Ureter (tissue), 1 donor: ENCODE measurements at regions not wholly inside any gene's neighbourhood (a gene's known extent, or its start where the extent isn't known, plus 50 kb on each side); places are given as distances from the start of the nearest gene placed in this dataset.
"Not testable (repeated sequence)": the region's sequence is repeated elsewhere in the genome, so short reads cannot be mapped to it uniquely, and the experiment has no call there.

Experiments used
- DNase-seq: peaks from one replicate; pipeline ENCODE4 v3.0.0-alpha.2; 2020; ENCODE audit warnings: low spot score
- donor health status: DM: yes; HTN: yes; CAD: no.

GRCh38 chr3:88954853-88955252 lies 152.6 kb upstream of the EPHA3 start:
- DNase-seq: no peak

DNA sequence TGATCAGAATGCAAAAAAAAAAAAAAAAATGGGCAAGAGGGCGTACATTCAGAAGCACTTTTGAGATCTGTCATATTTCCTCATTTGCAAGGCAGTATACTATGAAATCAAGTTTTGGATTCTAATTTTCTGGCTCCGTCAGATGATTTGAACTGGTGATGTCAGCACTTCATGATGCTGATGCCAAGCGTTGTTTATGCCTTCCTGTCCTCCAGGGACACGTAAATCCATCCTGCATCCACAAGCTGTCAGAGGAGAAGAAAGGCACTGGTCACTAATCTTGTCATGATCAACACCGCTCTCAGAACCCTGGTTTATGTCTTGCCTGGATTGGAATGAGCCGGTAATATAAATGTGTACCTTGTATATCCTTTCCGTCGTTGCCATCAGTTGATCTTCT lies 152.1 kb upstream of the EPHA3 start:
- DNase-seq: no peak

- DNase-seq: no peak
Measured at GRCh38 chr3:88957711-88958439, 149.5 kb upstream of the EPHA3 start.

- DNase-seq: no peak
Measured at GRCh38 chr3:88960019-88960418, 147.4 kb upstream of the EPHA3 start.

DNA sequence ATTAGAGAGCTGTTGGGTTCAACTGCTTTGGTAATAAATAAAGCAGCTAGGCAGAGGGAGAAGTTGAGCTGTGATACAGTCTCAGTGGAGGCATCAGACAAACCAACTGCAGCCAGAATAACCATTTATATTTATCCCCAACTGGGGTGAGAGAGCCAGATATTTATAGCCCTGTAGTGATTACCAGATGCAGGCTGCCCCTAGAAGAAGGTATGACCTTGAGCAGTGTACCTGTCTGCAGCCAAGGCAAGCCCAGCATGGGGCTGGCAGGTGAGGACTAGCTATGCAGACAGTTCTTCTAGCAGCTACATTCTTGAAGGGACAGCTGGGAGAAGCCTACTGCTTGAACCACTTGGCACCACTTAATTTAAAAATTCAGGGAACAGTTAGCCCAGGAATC lies 144.4 kb upstream of the EPHA3 start:
- DNase-seq: no peak

DNA sequence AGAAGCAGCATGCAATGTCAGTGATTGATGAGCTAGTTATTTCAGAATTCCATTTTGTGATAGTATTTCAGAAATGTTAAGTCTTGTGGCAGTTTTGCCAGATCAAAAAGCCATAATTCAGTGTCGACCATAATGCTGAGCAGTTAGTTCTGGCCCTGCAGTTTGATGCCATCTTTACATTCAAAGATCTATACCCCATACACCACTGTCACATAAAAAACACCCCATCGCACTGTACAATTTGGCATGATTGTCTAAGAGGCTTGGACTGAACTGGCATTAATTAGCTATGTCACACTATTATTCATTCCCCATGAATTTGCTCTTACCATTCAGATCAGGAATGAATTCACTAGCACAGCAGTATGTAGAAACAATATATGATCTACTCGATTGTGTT lies 127.7 kb upstream of the EPHA3 start:
- no peak for DNase-seq

- no peak for DNase-seq
Measured at GRCh38 chr3:88983458-88983857, 124.0 kb upstream of the EPHA3 start.

DNA sequence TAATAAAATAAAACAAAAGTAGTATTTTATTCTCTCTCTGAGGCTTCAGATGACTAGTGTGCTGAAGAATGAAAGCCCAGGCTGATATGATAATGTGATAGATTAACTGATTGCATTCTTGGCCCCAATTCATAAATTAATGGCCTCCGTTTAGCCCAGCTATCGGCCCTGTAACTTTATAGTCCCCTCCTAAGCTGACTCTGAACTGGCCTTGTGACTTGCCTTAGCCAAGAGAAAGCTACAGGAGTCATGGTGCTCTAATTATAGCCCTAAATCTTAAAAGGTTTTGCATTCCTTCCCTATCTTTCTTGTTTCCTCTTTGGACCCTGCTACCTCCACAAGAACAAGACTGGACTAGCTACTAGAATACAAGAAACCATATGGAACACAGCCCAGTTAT lies 123.2 kb upstream of the EPHA3 start:
- no peak for DNase-seq

GRCh38 chr3:88984832-88985231 lies 122.6 kb upstream of the EPHA3 start:
- no peak for DNase-seq

GRCh38 chr3:88985491-88985890 lies 121.9 kb upstream of the EPHA3 start:
- DNase-seq: no peak

GRCh38 chr3:88986834-88987233 lies 120.6 kb upstream of the EPHA3 start:
- DNase-seq: no peak

DNA sequence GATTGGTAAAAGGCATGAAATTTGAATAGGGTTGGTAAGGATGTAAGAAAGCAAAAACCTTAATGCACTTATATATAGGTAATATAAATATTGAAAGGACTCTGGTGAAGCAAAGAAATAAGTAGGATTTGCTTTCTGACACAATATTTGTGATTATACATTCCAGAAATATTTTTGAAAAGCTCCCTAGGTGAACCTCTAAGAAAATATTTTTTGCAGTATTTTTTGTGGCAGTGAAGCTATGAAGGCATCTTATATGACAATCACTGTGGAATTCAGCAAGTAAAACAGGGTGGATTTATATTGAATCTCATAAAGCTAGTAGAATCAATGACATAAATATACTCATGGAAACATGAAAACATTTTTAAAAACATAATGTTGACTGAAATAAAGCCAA lies 119.6 kb upstream of the EPHA3 start:
- no peak for DNase-seq

GRCh38 chr3:88988906-88989305 lies 118.5 kb upstream of the EPHA3 start:
- no peak for DNase-seq

- DNase-seq: no peak
Measured at GRCh38 chr3:88991496-88991895, 115.9 kb upstream of the EPHA3 start.

GRCh38 chr3:88996691-88997090 lies 110.7 kb upstream of the EPHA3 start:
- no peak for DNase-seq

DNA sequence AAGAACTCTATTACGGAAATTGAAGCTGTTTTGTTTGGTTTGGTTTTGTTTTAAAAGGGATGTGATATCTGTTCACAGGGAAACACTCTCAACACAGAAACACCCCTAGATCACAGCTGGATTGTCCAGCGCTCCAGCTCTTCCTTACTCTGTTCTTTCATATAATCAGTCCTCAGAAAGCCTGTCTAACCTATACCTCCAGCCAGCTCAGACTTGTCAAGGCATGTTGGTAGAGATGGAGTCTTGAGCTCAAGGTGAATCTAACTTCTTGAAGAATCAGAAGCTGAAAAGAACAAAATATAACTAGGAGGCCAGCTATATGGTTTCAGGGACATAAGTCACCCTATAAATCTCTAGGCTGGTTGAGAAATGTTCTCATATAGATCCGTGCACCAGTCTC lies 110.2 kb upstream of the EPHA3 start:
- DNase-seq: no peak

DNA sequence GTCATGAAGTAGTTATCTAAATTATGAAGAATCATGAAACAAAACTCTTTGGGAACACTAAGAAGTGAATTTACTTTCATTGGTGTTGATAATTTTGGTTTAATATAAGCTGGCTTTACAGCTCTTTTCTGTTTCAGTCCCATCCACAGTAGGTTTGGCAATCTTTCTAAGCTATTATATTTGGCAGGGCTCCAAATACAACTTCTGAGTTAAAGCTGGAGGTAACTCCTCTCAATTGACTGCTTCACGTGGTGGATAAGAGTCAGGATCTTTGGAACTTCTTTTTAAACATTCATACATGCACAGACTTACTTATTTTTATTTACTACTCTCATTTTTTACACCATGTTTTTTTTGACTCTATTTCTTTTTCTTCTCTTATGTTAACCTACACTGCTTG lies 106.5 kb upstream of the EPHA3 start:
- DNase-seq: no peak

DNA sequence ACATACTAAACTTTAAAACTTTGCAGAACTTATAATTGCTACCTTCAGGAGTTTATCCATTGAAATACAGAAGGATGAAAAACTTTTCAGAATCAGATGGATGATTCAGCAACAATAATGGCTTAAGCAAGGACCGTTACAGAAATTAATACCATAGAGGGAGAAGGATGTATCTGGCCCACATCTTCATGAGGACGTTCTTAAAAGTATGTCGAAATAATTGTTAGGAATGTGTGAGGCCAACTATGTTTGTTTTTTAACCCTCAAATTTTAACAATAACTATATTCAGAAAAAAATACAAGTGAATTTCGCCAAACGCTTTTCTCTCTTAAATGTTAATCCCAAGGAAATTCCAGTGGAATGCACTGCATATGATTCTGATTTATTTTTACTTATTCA lies 105.2 kb upstream of the EPHA3 start:
- no peak for DNase-seq

DNA sequence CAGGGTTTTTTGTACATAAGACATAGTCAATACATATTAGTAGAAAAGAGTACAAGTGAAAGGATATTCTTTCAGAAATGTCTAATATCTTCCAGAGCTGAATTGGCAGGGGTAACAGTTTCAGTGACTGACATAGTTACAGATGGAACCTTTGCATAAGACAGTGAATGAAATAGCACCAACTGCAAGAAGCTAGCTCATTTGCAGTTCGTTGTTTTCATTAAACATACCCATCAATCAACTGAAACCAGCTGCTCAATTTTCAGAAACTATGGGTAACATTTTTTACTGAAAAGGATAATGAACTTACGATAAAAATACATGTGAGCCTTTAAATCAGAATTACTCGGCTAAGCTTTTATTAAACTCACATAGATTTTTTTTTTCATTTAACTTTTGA lies 93.9 kb upstream of the EPHA3 start:
- DNase-seq: no peak

DNA sequence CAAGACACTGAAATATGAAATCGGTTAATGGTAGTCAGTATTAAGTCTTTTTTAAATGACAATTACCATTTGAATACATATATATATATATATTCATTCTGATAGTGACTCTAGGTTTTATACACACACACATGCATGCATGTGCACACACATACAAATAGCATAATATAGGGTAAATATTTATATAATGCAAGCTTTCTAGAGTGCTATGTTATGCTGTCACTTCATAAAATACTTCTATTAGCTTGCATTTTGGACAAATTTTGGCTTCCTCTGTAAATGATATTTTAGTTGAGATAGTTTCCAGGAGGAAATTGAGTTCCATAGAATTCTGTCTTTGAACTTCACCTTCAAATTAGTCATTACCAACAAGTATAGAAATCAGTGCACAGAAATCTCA lies 89.9 kb upstream of the EPHA3 start:
- no peak for DNase-seq

DNA sequence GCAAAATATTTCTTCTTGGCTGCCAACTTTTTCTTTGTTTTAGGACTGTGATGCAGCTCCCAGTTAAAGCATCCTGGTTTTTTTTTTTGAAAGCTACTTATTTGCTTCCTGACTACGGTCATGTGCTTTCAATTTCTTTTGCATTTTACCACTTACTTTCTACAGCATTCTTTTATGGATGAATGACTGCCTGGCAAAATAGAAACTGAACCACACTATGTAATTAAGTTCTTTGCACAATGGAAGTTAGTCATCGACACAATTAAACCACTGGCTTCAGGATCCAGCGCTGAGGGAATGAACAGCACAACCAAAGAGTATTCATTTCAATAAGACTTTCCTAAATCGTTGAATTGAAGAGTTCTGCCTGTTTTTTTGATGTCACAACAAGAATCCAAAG lies 82.2 kb upstream of the EPHA3 start:
- DNase-seq: no peak

DNA sequence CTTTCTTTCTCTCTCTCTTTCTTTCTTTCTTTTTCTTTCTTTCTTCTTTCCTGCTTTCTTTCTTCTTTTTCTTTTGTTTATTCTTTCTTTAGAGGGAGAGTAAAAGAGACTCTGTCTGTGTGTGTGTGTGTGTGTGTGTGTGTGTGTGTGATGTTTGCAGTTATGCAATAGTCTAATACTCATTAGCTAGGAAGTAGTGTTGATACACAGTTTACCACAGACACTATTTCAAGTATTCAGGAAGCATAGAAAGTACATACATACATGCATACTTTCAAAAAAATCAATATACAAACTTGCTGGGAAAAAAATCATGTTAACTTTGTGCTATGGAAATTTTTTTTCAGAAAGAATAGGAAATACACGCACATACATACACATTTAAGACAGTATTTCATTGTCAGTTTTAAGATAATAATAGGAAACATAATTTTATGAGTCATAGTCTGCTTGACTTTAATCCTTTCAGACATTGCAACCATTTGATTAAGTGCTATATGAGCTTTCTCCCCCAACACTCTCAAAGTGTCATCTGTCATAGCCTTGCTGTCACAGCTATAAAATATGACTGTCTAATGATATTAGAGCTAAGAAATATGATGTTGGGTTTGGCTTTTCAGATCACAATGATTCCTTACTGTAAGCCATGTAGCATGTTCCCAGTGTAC lies 74.9 kb upstream of the EPHA3 start:
- DNase-seq: no peak

- not testable (repeated sequence) for DNase-seq
Measured at GRCh38 chr3:89034723-89035122, 72.7 kb upstream of the EPHA3 start.

DNA sequence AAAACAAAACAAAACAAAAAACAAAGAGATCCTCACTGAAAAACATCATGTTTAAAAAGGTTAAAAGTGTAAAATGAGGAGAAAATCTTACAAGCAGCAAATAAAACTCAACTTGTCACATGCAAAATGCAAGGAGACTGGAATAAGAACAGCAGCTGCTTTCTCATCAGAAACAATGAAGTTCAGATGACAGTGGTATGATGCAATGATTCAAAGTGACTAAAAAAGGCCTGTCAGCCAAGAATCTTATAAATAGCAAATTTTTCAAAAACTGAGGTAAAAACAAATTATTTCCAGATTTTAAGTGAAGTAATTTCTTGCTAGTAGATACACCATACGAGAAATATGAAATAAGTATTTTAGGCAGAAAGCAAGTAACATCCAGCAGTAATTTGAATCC lies 68.6 kb upstream of the EPHA3 start:
- no peak for DNase-seq
